PC-3 (cell line): ENCODE measurements at regions not wholly inside any gene's neighbourhood (a gene's known extent, or its start where the extent isn't known, plus 50 kb on each side); places are given as distances from the start of the nearest gene placed in this dataset.

Experiments
- ATAC-seq: fragments of 200-7000 bp; cut with Tn5 transposase; 2 replicates; pipeline ENCODE4 v1.9.1; 2020; ENCODE audit warnings: mild to moderate bottlenecking, moderate library complexity
- BruUV-seq: library from RNA; stranded (reverse); fragments of 400-500 nt; replicated peaks from 2 replicates; lab custom pipeline; 2021; lab: Mats Ljungman, UMichigan
- CTCF ChIA-PET: fragments of 300-600 bp; sonication (Branson Sonifier 250); formaldehyde crosslinking; loops from one replicate; lab custom pipeline; 2022; ENCODE audit warnings: antibody characterized with exemption; lab: Charles Lee
- POLR2A ChIA-PET: fragments of 300-600 bp; sonication (Branson Sonifier 250); formaldehyde crosslinking; loops from one replicate; lab custom pipeline; 2022; ENCODE audit warnings: antibody characterized with exemption; ENCODE audit not compliant: unreplicated experiment; lab: Charles Lee
- DNase-seq: peaks from one replicate; pipeline ENCODE4 v3.0.0-alpha.2; 2015
- H2AFZ ChIP-seq: fragments of 300-600 bp; sonication (generic); 2 replicates; pipeline ENCODE4 v1.6.0; 2016; ENCODE audit warnings: antibody characterized with exemption, low read length
- H3F3A ChIP-seq: fragments of 300-600 bp; sonication (generic); one replicate; pipeline ENCODE4 v1.6.0; 2017; ENCODE audit warnings: antibody characterized with exemption, low read length, control low read depth, mild to moderate bottlenecking; ENCODE audit not compliant: unreplicated experiment
- H3K27ac ChIP-seq: fragments of 300-600 bp; sonication (generic); 2 replicates; pipeline ENCODE4 v1.5.1; 2016; ENCODE audit warnings: mild to moderate bottlenecking, low read length
- H3K27me3 ChIP-seq: fragments of 300-600 bp; sonication (generic); 2 replicates; pipeline ENCODE4 v1.6.1; 2016; ENCODE audit warnings: low read length, mixed read lengths
- H3K36me3 ChIP-seq: fragments of 300-600 bp; sonication (generic); 2 replicates; pipeline ENCODE4 v1.6.1; 2016; ENCODE audit warnings: low read depth, mixed run types, low read length, mixed read lengths
- H3K4me1 ChIP-seq: fragments of 300-600 bp; sonication (generic); 2 replicates; pipeline ENCODE4 v1.5.1; 2016; ENCODE audit warnings: low read length; ENCODE audit not compliant: insufficient read depth
- H3K4me2 ChIP-seq: fragments of 300-600 bp; sonication (generic); 2 replicates; pipeline ENCODE4 v1.6.0; 2016; ENCODE audit warnings: low read length
- H3K4me3 ChIP-seq: fragments of 300-600 bp; sonication (generic); 2 replicates; pipeline ENCODE4 v1.5.1; 2016; ENCODE audit warnings: mild to moderate bottlenecking, low read length, mixed read lengths
- H3K79me2 ChIP-seq: fragments of 300-600 bp; sonication (generic); 2 replicates; pipeline ENCODE4 v1.6.1; 2017; ENCODE audit warnings: low read length, mixed read lengths
- H3K9ac ChIP-seq: fragments of 300-600 bp; sonication (generic); 2 replicates; pipeline ENCODE4 v1.6.0; 2016; ENCODE audit warnings: mild to moderate bottlenecking, low read length
- H3K9me2 ChIP-seq: fragments of 300-600 bp; sonication (generic); replicated peaks from 2 replicates; pipeline ENCODE4 v1.6.1; 2016; ENCODE audit warnings: mixed run types, low read length, mixed read lengths
- H3K9me3 ChIP-seq: fragments of 300-600 bp; sonication (generic); 2 replicates; pipeline ENCODE4 v1.6.1; 2016; ENCODE audit warnings: low read length, mixed read lengths
- H4K20me1 ChIP-seq: fragments of 300-600 bp; sonication (generic); 2 replicates; pipeline ENCODE4 v1.6.1; 2016; ENCODE audit warnings: low read length, mixed read lengths
- CTCF ChIP-seq: fragments of 300-600 bp; sonication (generic); conservative IDR thresholded peaks from 2 replicates; pipeline ENCODE4 v1.5.1; 2017; ENCODE audit warnings: antibody characterized with exemption, low read depth, mild to moderate bottlenecking, low read length
- EZH2 ChIP-seq: fragments of 300-600 bp; sonication (generic); IDR thresholded peaks from one replicate; pipeline ENCODE4 v1.6.1; 2017; ENCODE audit warnings: antibody characterized with exemption, mild to moderate bottlenecking, low read length; ENCODE audit not compliant: unreplicated experiment
- EZH2phosphoT487 ChIP-seq: fragments of 300-600 bp; sonication (generic); IDR thresholded peaks from 2 replicates; pipeline ENCODE4 v1.6.1; 2018; ENCODE audit warnings: mild to moderate bottlenecking, antibody characterized with exemption, low read length, borderline replicate concordance
- intact Hi-C: fragments of 100-400 bp; cut with micrococcal nuclease; formaldehyde crosslinking; loops from 2 replicates; pipeline ENCODE4 v1.9.0; 2023

GRCh38 chr9:20199111-20199510 is 410.3 kb upstream of the SLC24A2 start:
- Histone ChIP-seq H4K20me1 (no peaks in the 10 kb centered on the region), H3K9me2 (no peaks in the 10 kb centered on the region), H3K27ac (no peak overlapping the region), H3K9me3 (no peaks in the 10 kb centered on the region), H3K27me3 (peaks cover 33% of the 10 kb centered on the region), H3K4me3 (no peak overlapping the region), H3K9ac (no peak overlapping the region), H3K4me1 (peaks cover 6% of the 10 kb centered on the region; the same call in 1 of the 2 replicates), H2AFZ (no peak overlapping the region), H3K36me3 (no peaks in the 10 kb centered on the region), H3F3A (no peaks in the 10 kb centered on the region), H3K4me2 (no peak overlapping the region), H3K79me2 (no peaks in the 10 kb centered on the region)
- POLR2A ChIA-PET: no interaction called here
- intact Hi-C loops: no loop called here
- TF ChIP-seq EZH2phosphoT487 (no peak), CTCF (no peak), EZH2 (no peak)
- DNase-seq: no peak
- CTCF ChIA-PET: no interaction called here
- no peak for ATAC-seq
- no TSS peak for BruUV-seq

GRCh38 chr9:20197976-20198685 is 409.3 kb upstream of the SLC24A2 start:
- Histone ChIP-seq H3K27ac (no peak overlapping the region), H2AFZ (no peak overlapping the region), H3K9ac (no peak overlapping the region), H3K79me2 (no peaks in the 10 kb centered on the region), H4K20me1 (no peaks in the 10 kb centered on the region), H3K4me2 (peak overlapping the region; percentile 54; the same call in 1 of the 2 replicates), H3K36me3 (no peaks in the 10 kb centered on the region), H3K27me3 (peaks cover 24% of the 10 kb centered on the region), H3K4me3 (no peak overlapping the region), H3K9me2 (no peaks in the 10 kb centered on the region), H3K9me3 (no peaks in the 10 kb centered on the region), H3F3A (no peaks in the 10 kb centered on the region), H3K4me1 (peaks cover 6% of the 10 kb centered on the region; the same call in 1 of the 2 replicates)
- no TSS peak for BruUV-seq
- ATAC-seq (peak; percentile 70), DNase-seq (peak; percentile 65)
- intact Hi-C loops: no loop called here
- TF ChIP-seq EZH2phosphoT487 (no peak), CTCF (no peak), EZH2 (no peak)
- ChIA-PET POLR2A (no interaction called here), CTCF (no interaction called here)

GRCh38 chr9:20191228-20191840 is 402.5 kb upstream of the SLC24A2 start:
- Histone ChIP-seq H3K9me2 (no peaks in the 10 kb centered on the region), H4K20me1 (no peaks in the 10 kb centered on the region), H3K9ac (no peak overlapping the region), H3K27ac (no peak overlapping the region), H3K79me2 (no peaks in the 10 kb centered on the region), H3K9me3 (no peaks in the 10 kb centered on the region), H2AFZ (no peak overlapping the region), H3K4me1 (no peaks in the 10 kb centered on the region), H3K4me3 (no peak overlapping the region), H3F3A (no peaks in the 10 kb centered on the region), H3K36me3 (no peaks in the 10 kb centered on the region), H3K27me3 (peaks cover 31% of the 10 kb centered on the region), H3K4me2 (no peak overlapping the region)
- BruUV-seq: no TSS peak
- TF ChIP-seq CTCF (peak; percentile 54), EZH2 (no peak)
- intact Hi-C loops: loop anchor here (1.0 to 5.0 kb wide), 2 partner anchors 244 to 265 kb away; no protein-coding TSS in a partner anchor
- DNase-seq: peak; percentile 40
- ChIA-PET CTCF (no interaction called here), POLR2A (no interaction called here)
- peak; percentile 60 for ATAC-seq
